GM19324 (cell line): ENCODE measurements at regions not wholly inside any gene's neighbourhood (a gene's known extent, or its start where the extent isn't known, plus 50 kb on each side); places are given as distances from the start of the nearest gene placed in this dataset.
"Not testable (repeated sequence)": the region's sequence is repeated elsewhere in the genome, so short reads cannot be mapped to it uniquely, and the experiment has no call there.

ENCODE experiments used
- ATAC-seq: cut with Tn5 transposase; IDR thresholded peaks from one replicate; pipeline ENCODE4 v1.9.1; 2021; ENCODE audit warnings: mild to moderate bottlenecking, moderate library complexity; ENCODE audit not compliant: unreplicated experiment, low FRiP score

GRCh38 chr7:138359870-138360559 lies 100.0 kb upstream of the TRIM24 start:
- no peak for ATAC-seq

GRCh38 chr7:138363721-138364120 lies 96.3 kb upstream of the TRIM24 start:
- no peak for ATAC-seq

- ATAC-seq = not testable (repeated sequence)
Measured at GRCh38 chr7:138366137-138366536, 93.9 kb upstream of the TRIM24 start.

GRCh38 chr7:138366676-138367075 lies 93.4 kb upstream of the TRIM24 start:
- not testable (repeated sequence) for ATAC-seq

GRCh38 chr7:138369797-138370196 lies 90.3 kb upstream of the TRIM24 start:
- no peak for ATAC-seq

- ATAC-seq = no peak
Measured at GRCh38 chr7:138370956-138371355, 89.1 kb upstream of the TRIM24 start.

- no peak for ATAC-seq
Measured at GRCh38 chr7:138374119-138374693, 85.9 kb upstream of the TRIM24 start.

- ATAC-seq = no peak
Measured at GRCh38 chr7:138377306-138377705, 82.8 kb upstream of the TRIM24 start.

- no peak for ATAC-seq
Measured at GRCh38 chr7:138378741-138379559, 81.1 kb upstream of the TRIM24 start.

GRCh38 chr7:138382862-138383565 lies 77.0 kb upstream of the TRIM24 start:
- ATAC-seq = no peak

GRCh38 chr7:138386821-138387220 lies 73.2 kb upstream of the TRIM24 start:
- ATAC-seq = no peak

- ATAC-seq = no peak
Measured at GRCh38 chr7:138387755-138388475, 72.1 kb upstream of the TRIM24 start.

- no peak for ATAC-seq
Measured at GRCh38 chr7:138388673-138389491, 71.2 kb upstream of the TRIM24 start.

GRCh38 chr7:138395763-138396162 lies 64.3 kb upstream of the TRIM24 start:
- ATAC-seq = no peak

- ATAC-seq = peak; percentile 89
Measured at GRCh38 chr7:138396251-138397070, 63.6 kb upstream of the TRIM24 start.

- not testable (repeated sequence) for ATAC-seq
Measured at GRCh38 chr7:138397071-138397433, 63.0 kb upstream of the TRIM24 start.

GRCh38 chr7:138398857-138399256 lies 61.2 kb upstream of the TRIM24 start:
- no peak for ATAC-seq

- no peak for ATAC-seq
Measured at GRCh38 chr7:138400400-138400886, 59.6 kb upstream of the TRIM24 start.
